H1 (cell line): ENCODE measurements at regions not wholly inside any gene's neighbourhood (a gene's known extent, or its start where the extent isn't known, plus 50 kb on each side); places are given as distances from the start of the nearest gene placed in this dataset.

Source experiments
- CTCF ChIA-PET: fragments of 300-600 bp; sonication (Branson Sonifier 250); formaldehyde crosslinking; loops from one replicate; lab custom pipeline; 2021; ENCODE audit not compliant: partially characterized antibody; lab: Charles Lee
- POLR2A ChIA-PET: fragments of 300-600 bp; sonication (Branson Sonifier 250); formaldehyde crosslinking; loops from one replicate; lab custom pipeline; 2021; ENCODE audit warnings: inconsistent platforms; ENCODE audit not compliant: partially characterized antibody; lab: Charles Lee
- DNase-seq, 2 experiments: peaks; one replicate each; pipeline versions ENCODE4 v3.0.0 to v3.0.0-alpha.2; 2010 to 2022; ENCODE audit warnings: low spot score in 2 of 2, low read depth in 1 of 2, mixed read lengths in 1 of 2
- FAIRE-seq: peaks from 2 replicates; lab custom pipeline; 2011; peaks lifted over from hg19 to GRCh38; lab: Jason Lieb, UNC
- H2AFZ ChIP-seq: 2 replicates; pipeline ENCODE4 v1.8.1; 2012; ENCODE audit warnings: low read length, inconsistent platforms
- H2AK5ac ChIP-seq: 2 replicates; pipeline ENCODE4 v1.6.1; 2013; ENCODE audit warnings: low read depth, low read length
- H2BK120ac ChIP-seq: replicated peaks from 2 replicates; pipeline ENCODE3; 2013; ENCODE audit warnings: low read depth, low read length, inconsistent platforms
- H2BK12ac ChIP-seq: 2 replicates; pipeline ENCODE4 v1.6.1; 2013; ENCODE audit warnings: low read depth, low read length
- H2BK15ac ChIP-seq: 2 replicates; pipeline ENCODE4 v1.6.1; 2013; ENCODE audit warnings: low read length
- H2BK20ac ChIP-seq: 2 replicates; pipeline ENCODE4 v1.6.1; 2013; ENCODE audit warnings: low read length
- H2BK5ac ChIP-seq: 2 replicates; pipeline ENCODE4 v1.6.1; 2013; ENCODE audit warnings: low read depth, low read length
- H3K14ac ChIP-seq: 2 replicates; pipeline ENCODE4 v1.6.1; 2013; ENCODE audit warnings: inconsistent platforms; ENCODE audit not compliant: insufficient read length
- H3K18ac ChIP-seq: 2 replicates; pipeline ENCODE4 v1.6.1; 2013; ENCODE audit warnings: low read length; ENCODE audit errors: extremely low read depth
- H3K23ac ChIP-seq: 2 replicates; pipeline ENCODE4 v1.6.1; 2013; ENCODE audit warnings: inconsistent platforms; ENCODE audit not compliant: insufficient read length
- H3K23me2 ChIP-seq: 2 replicates; pipeline ENCODE4 v1.6.1; 2013; ENCODE audit warnings: low read depth, low read length
- H3K27ac ChIP-seq: 2 replicates; pipeline ENCODE4 v1.6.1; 2011; ENCODE audit warnings: low read depth, low read length, inconsistent platforms
- H3K27me3 ChIP-seq, 4 experiments: replicated peaks in 1 of 4; 1 replicate in 1 of 4; 2 replicates in 3 of 4; pipeline versions ENCODE4 v1.6.1 to v1.8.1; 2011 to 2013; ENCODE audit warnings: low read length in 3 of 4, mild to moderate bottlenecking in 3 of 4, inconsistent platforms in 2 of 4, mixed read lengths in 2 of 4, moderate library complexity in 1 of 4; ENCODE audit not compliant: control insufficient read depth in 3 of 4, insufficient read depth in 3 of 4; ENCODE audit errors: extremely low read depth in 1 of 4
- H3K36me3 ChIP-seq, 4 experiments: 2 replicates each; pipeline versions ENCODE4 v1.6.1 to v1.8.1; 2011 to 2013; ENCODE audit warnings: mild to moderate bottlenecking in 4 of 4, low read length in 3 of 4, moderate library complexity in 2 of 4, control low read depth in 1 of 4, inconsistent platforms in 1 of 4; ENCODE audit not compliant: insufficient read depth in 4 of 4, control insufficient read depth in 2 of 4
- H3K4ac ChIP-seq: replicated peaks from 2 replicates; pipeline ENCODE3; 2013; ENCODE audit warnings: low read length, low read depth, mixed read lengths, inconsistent platforms; ENCODE audit not compliant: insufficient read length
- H3K4me1 ChIP-seq, 4 experiments: replicated peaks in 1 of 4; 1 replicate in 1 of 4; 2 replicates in 3 of 4; pipeline versions ENCODE4 v1.6.1 to v1.8.1; 2011 to 2013; ENCODE audit warnings: low read length in 3 of 4, inconsistent platforms in 2 of 4, mixed read lengths in 1 of 4; ENCODE audit not compliant: insufficient read depth in 4 of 4, control insufficient read depth in 3 of 4
- H3K4me2 ChIP-seq, 2 experiments: 2 replicates each; pipeline versions ENCODE4 v1.6.1 to v1.8.1; 2011 to 2013; ENCODE audit warnings: low read depth in 2 of 2, low read length in 2 of 2, control low read depth in 1 of 2, inconsistent platforms in 1 of 2, mild to moderate bottlenecking in 1 of 2; ENCODE audit not compliant: insufficient read depth in 1 of 2
- H3K4me3 ChIP-seq, 4 experiments: fragments of 200-600, 300-600 bp in 1 of 4; sonication (generic), shearing (Covaris generic), sonication (Bioruptor Twin) in 1 of 4; 2 replicates each; pipeline versions ENCODE4 v1.5.1 to v1.8.1; 2011 to 2016; ENCODE audit warnings: low read length in 4 of 4, low read depth in 3 of 4, control low read depth in 2 of 4, inconsistent platforms in 2 of 4, mild to moderate bottlenecking in 2 of 4, mixed read lengths in 1 of 4, moderate library complexity in 1 of 4; ENCODE audit not compliant: insufficient read depth in 2 of 4; ENCODE audit errors: extremely low read depth in 1 of 4
- H3K56ac ChIP-seq: replicated peaks from 2 replicates; pipeline ENCODE3; 2013; ENCODE audit warnings: low read depth, mild to moderate bottlenecking, mixed read lengths, low read length, inconsistent platforms; ENCODE audit not compliant: insufficient read length
- H3K79me1 ChIP-seq: 2 replicates; pipeline ENCODE4 v1.6.1; 2013; ENCODE audit warnings: low read depth, low read length, control low read depth
- H3K79me2 ChIP-seq, 2 experiments: 2 replicates each; pipeline versions ENCODE4 v1.6.1 to v1.8.1; 2012 to 2013; ENCODE audit warnings: low read length in 2 of 2, mild to moderate bottlenecking in 2 of 2, inconsistent platforms in 1 of 2; ENCODE audit not compliant: insufficient read depth in 2 of 2, control insufficient read depth in 1 of 2
- H3K9ac ChIP-seq, 4 experiments: replicated peaks in 1 of 4; 1 replicate in 1 of 4; 2 replicates in 3 of 4; pipeline versions ENCODE4 v1.6.1 to v1.8.1; 2011 to 2013; ENCODE audit warnings: low read depth in 3 of 4, low read length in 3 of 4, control low read depth in 2 of 4, mild to moderate bottlenecking in 2 of 4, moderate library complexity in 2 of 4, inconsistent platforms in 1 of 4; ENCODE audit errors: extremely low read depth in 1 of 4
- H3K9me3 ChIP-seq, 2 experiments: 2 replicates each; pipeline versions ENCODE4 v1.6.1 to v1.8.1; 2012 to 2013; ENCODE audit warnings: mild to moderate bottlenecking in 2 of 2, moderate library complexity in 2 of 2, control low read depth in 1 of 2, inconsistent platforms in 1 of 2, low read depth in 1 of 2, low read length in 1 of 2, mixed read lengths in 1 of 2; ENCODE audit not compliant: insufficient read depth in 2 of 2
- H4K20me1 ChIP-seq, 2 experiments: replicated peaks in 1 of 2; 2 replicates each; pipeline versions ENCODE3 to v1.8.1; 2011 to 2013; ENCODE audit warnings: inconsistent platforms in 2 of 2, low read length in 2 of 2, mild to moderate bottlenecking in 1 of 2; ENCODE audit not compliant: insufficient read depth in 2 of 2, control insufficient read depth in 1 of 2
- H4K5ac ChIP-seq: 2 replicates; pipeline ENCODE4 v1.6.1; 2013; ENCODE audit warnings: low read length, low read depth, mixed read lengths, inconsistent platforms; ENCODE audit not compliant: insufficient read length
- H4K8ac ChIP-seq: 2 replicates; pipeline ENCODE4 v1.8.0; 2013; ENCODE audit warnings: mild to moderate bottlenecking, moderate library complexity, low read length, inconsistent platforms; ENCODE audit not compliant: insufficient read depth; ENCODE audit errors: extremely low read depth
- H4K91ac ChIP-seq: replicated peaks from 2 replicates; pipeline ENCODE3; 2013; ENCODE audit warnings: low read length, mixed read lengths, inconsistent platforms; ENCODE audit not compliant: insufficient read length
- ASH2L ChIP-seq: fragments of 200-600, 300-600 bp; sonication (generic); IDR thresholded peaks from one replicate; pipeline ENCODE4 v1.7.1; 2017; ENCODE audit warnings: low read length
- CBX8 ChIP-seq: fragments of 300-800, 300-1000 bp; sonication (generic); IDR thresholded peaks from 2 replicates; pipeline ENCODE4 v1.7.1; 2016; ENCODE audit warnings: low read depth, low read length, borderline replicate concordance
- E2F6 ChIP-seq: IDR thresholded peaks from 2 replicates; pipeline ENCODE4 v1.6.1; 2012; ENCODE audit warnings: inconsistent platforms
- EZH2 ChIP-seq: fragments of 200-600 bp; sonication (generic); IDR thresholded peaks from 2 replicates; pipeline ENCODE4 v1.7.1; 2012; ENCODE audit warnings: low read depth, mild to moderate bottlenecking, moderate library complexity, low read length, inconsistent platforms; ENCODE audit not compliant: severe bottlenecking
- KDM1A ChIP-seq: fragments of 200-600, 300-600 bp; sonication (generic); IDR thresholded peaks from 2 replicates; pipeline ENCODE4 v1.7.1; 2016; ENCODE audit warnings: mild to moderate bottlenecking, low read length, borderline replicate concordance
- POLR2AphosphoS5 ChIP-seq: IDR thresholded peaks from 2 replicates; pipeline ENCODE4 v1.6.1; 2011; ENCODE audit warnings: low read depth, low read length
- SAP30 ChIP-seq: fragments of 300-600 bp; sonication (generic); IDR thresholded peaks from 2 replicates; pipeline ENCODE4 v1.7.1; 2012; ENCODE audit warnings: low read length, moderate library complexity, mild to moderate bottlenecking, inconsistent platforms; ENCODE audit not compliant: insufficient read depth, insufficient replicate concordance
- SIRT6 ChIP-seq: IDR thresholded peaks from one replicate; pipeline ENCODE4 v1.7.1; 2012; ENCODE audit warnings: low read length, inconsistent platforms
- TAF1 ChIP-seq: IDR thresholded peaks from 2 replicates; pipeline ENCODE4 v1.6.1; 2011; ENCODE audit warnings: mild to moderate bottlenecking, low read depth, low read length
- TBP ChIP-seq: IDR thresholded peaks from 2 replicates; pipeline ENCODE4 v1.6.1; 2011; ENCODE audit warnings: low read depth, low read length, improper control_type of control experiment
- ZNF274 ChIP-seq: IDR thresholded peaks from 2 replicates; pipeline ENCODE4 v1.7.0; 2012; ENCODE audit warnings: low read length, borderline replicate concordance; ENCODE audit errors: extremely low read depth
- WGBS, 2 experiments: shearing (Covaris generic) in 1 of 2; methylation state at CpG; one replicate each; pipeline versions ENCODE4 v1.1.6 to v1.1.7; 2013 to 2015; ENCODE audit warnings: low lambda C conversion rate in 2 of 2, mixed read lengths in 2 of 2, inconsistent platforms in 1 of 2, low coverage in 1 of 2, missing lambda C conversion rate in 1 of 2; ENCODE audit not compliant: insufficient replicate concordance in 2 of 2, insufficient coverage in 1 of 2, insufficient read length in 1 of 2; ENCODE audit errors: extremely low coverage in 1 of 2, missing lambda C conversion rate in 1 of 2; 5-methylcytosine and 5-hydroxymethylcytosine counted together
- TF ChIP-seq, protein P1 (sequence below): IDR thresholded peaks from 2 replicates; pipeline ENCODE4 v1.6.1; 2011; ENCODE audit warnings: low read length, improper control_type of control experiment

GRCh38 chr7:25559581-25560367, 331.5 kb upstream of the NPVF start:
- no peak overlapping the region for H3K4me2 ChIP-seq
- no peak overlapping the region for H4K91ac ChIP-seq
- no peak overlapping the region for H2BK12ac ChIP-seq
- H3K4ac ChIP-seq = no peak overlapping the region
- no peak overlapping the region for H3K18ac ChIP-seq
- no peaks in the 10 kb centered on the region for H3K79me2 ChIP-seq
- H2AFZ ChIP-seq = no peak overlapping the region
- no peak overlapping the region for H4K5ac ChIP-seq
- no peak overlapping the region for H2BK5ac ChIP-seq
- H3K79me1 ChIP-seq = no peaks in the 10 kb centered on the region
- H3K27ac ChIP-seq = no peak overlapping the region
- H4K8ac ChIP-seq = no peak overlapping the region
- 90% methylated on average over 16 of the region's 16 CpGs; no CpG with 5 or more reads in 1 of the 2 experiments for WGBS, 2 experiments
- H3K4me3 ChIP-seq = no peak overlapping the region
- H3K23me2 ChIP-seq = no peaks in the 10 kb centered on the region
- ChIA-PET POLR2A (no interaction called here), CTCF (interaction anchor here (0.9 to 12.5 kb wide), 7 partner anchors 9 to 300 kb away, joined by 3 to 283 read pairs (median 4); no protein-coding TSS in a partner anchor)
- H3K36me3 ChIP-seq = no peaks in the 10 kb centered on the region
- no peak overlapping the region for H2BK15ac ChIP-seq
- no peak overlapping the region for H3K56ac ChIP-seq
- H3K4me1 ChIP-seq = peaks cover 0 to 4% (median 0%) of the 10 kb centered on the region in 4 experiments; a peak in 1 of 7 replicates
- H3K23ac ChIP-seq = no peak overlapping the region
- H4K20me1 ChIP-seq = no peaks in the 10 kb centered on the region
- H3K14ac ChIP-seq = no peak overlapping the region
- H2BK120ac ChIP-seq = no peak overlapping the region
- no peak overlapping the region for H3K9ac ChIP-seq
- DNase-seq = no peak
- no peak overlapping the region for H2AK5ac ChIP-seq
- no peaks in the 10 kb centered on the region for H3K27me3 ChIP-seq
- H3K9me3 ChIP-seq = no peaks in the 10 kb centered on the region
- no peak for FAIRE-seq
- H2BK20ac ChIP-seq = no peak overlapping the region
- TF ChIP-seq SIRT6 = no peak
- no peak for TF ChIP-seq TBP
- no peak for TF ChIP-seq E2F6
- TF ChIP-seq POLR2AphosphoS5 = no peak
- TF ChIP-seq KDM1A = no peak
- TF ChIP-seq SAP30 = no peak
- no peak for TF ChIP-seq ZNF274
- TF ChIP-seq TAF1 = no peak
- no peak for TF ChIP-seq EZH2
- no peak for TF ChIP-seq CBX8
- TF ChIP-seq, protein P1, sequence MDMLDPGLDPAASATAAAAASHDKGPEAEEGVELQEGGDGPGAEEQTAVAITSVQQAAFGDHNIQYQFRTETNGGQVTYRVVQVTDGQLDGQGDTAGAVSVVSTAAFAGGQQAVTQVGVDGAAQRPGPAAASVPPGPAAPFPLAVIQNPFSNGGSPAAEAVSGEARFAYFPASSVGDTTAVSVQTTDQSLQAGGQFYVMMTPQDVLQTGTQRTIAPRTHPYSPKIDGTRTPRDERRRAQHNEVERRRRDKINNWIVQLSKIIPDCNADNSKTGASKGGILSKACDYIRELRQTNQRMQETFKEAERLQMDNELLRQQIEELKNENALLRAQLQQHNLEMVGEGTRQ = no peak
- no peak for TF ChIP-seq ASH2L
